Skeletal muscle tissue (tissue), 3 donors: ENCODE measurements at regions not wholly inside any gene's neighbourhood (a gene's known extent, or its start where the extent isn't known, plus 50 kb on each side); places are given as distances from the start of the nearest gene placed in this dataset.

ENCODE experiments used
- H3K27ac ChIP-seq: one replicate; pipeline ENCODE4 v1.7.0; 2013; ENCODE audit warnings: mild to moderate bottlenecking, low read depth, low read length, inconsistent platforms
- H3K27me3 ChIP-seq, 3 donors: one replicate each; pipeline ENCODE4 v1.7.0; 2013; ENCODE audit warnings: low read length in 3 of 3; ENCODE audit not compliant: control insufficient read depth in 3 of 3, insufficient read depth in 3 of 3
- H3K36me3 ChIP-seq, 3 donors: one replicate each; pipeline ENCODE4 v1.7.0; 2013; ENCODE audit warnings: low read length in 3 of 3; ENCODE audit not compliant: control insufficient read depth in 3 of 3, insufficient read depth in 3 of 3
- H3K4me1 ChIP-seq, 3 donors: one replicate each; pipeline ENCODE4 v1.7.0; 2013; ENCODE audit warnings: low read length in 3 of 3, mild to moderate bottlenecking in 3 of 3; ENCODE audit not compliant: control insufficient read depth in 3 of 3, insufficient read depth in 3 of 3
- H3K4me3 ChIP-seq, 3 donors: one replicate each; pipeline ENCODE4 v1.7.0; 2013; ENCODE audit warnings: low read length in 3 of 3
- H3K9ac ChIP-seq, 3 donors: one replicate each; pipeline ENCODE4 v1.7.0; 2013; ENCODE audit warnings: low read length in 3 of 3, mild to moderate bottlenecking in 3 of 3, moderate library complexity in 2 of 3, low read depth in 1 of 3
- H3K9me3 ChIP-seq, 3 donors: one replicate each; pipeline ENCODE4 v1.7.0; 2013; ENCODE audit warnings: low read length in 3 of 3; ENCODE audit not compliant: control insufficient read depth in 3 of 3
- donor health status: Osteomylitis.

- Histone ChIP-seq H3K9me3 (no peaks in the 10 kb centered on the region), H3K36me3 (no peaks in the 10 kb centered on the region), H3K9ac (no peak overlapping the region), H3K27me3 (no peaks in the 10 kb centered on the region), H3K27ac (no peak overlapping the region), H3K4me3 (no peak overlapping the region), H3K4me1 (no peaks in the 10 kb centered on the region)
These were observed 364.2 kb downstream of the NNT start for GRCh38 chr5:43967165-43967564.

- H3K9ac ChIP-seq = no peak overlapping the region
- no peaks in the 10 kb centered on the region for H3K36me3 ChIP-seq
- H3K4me3 ChIP-seq = no peak overlapping the region
- no peaks in the 10 kb centered on the region for H3K4me1 ChIP-seq
- no peak overlapping the region for H3K27ac ChIP-seq
- no peaks in the 10 kb centered on the region for H3K27me3 ChIP-seq
- H3K9me3 ChIP-seq = peaks cover 0 to 4% (median 0%) of the 10 kb centered on the region in 3 donors
These were observed 356.2 kb downstream of the NNT start for GRCh38 chr5:43959144-43959543.

GRCh38 chr5:43947935-43948334 lies 345.0 kb downstream of the NNT start:
- Histone ChIP-seq H3K27me3 (no peaks in the 10 kb centered on the region), H3K36me3 (no peaks in the 10 kb centered on the region), H3K4me3 (no peak overlapping the region), H3K4me1 (no peaks in the 10 kb centered on the region), H3K27ac (no peak overlapping the region), H3K9me3 (peaks cover 0 to 2% (median 0%) of the 10 kb centered on the region in 3 donors), H3K9ac (no peak overlapping the region)

- H3K36me3 ChIP-seq = no peaks in the 10 kb centered on the region
- no peak overlapping the region for H3K9ac ChIP-seq
- no peaks in the 10 kb centered on the region for H3K27me3 ChIP-seq
- H3K9me3 ChIP-seq = peaks cover 0 to 2% (median 0%) of the 10 kb centered on the region in 3 donors
- H3K4me1 ChIP-seq = no peaks in the 10 kb centered on the region
- H3K4me3 ChIP-seq = no peak overlapping the region
- no peak overlapping the region for H3K27ac ChIP-seq
These were observed 338.8 kb downstream of the NNT start for GRCh38 chr5:43941806-43942205.

GRCh38 chr5:43940562-43940961 lies 337.6 kb downstream of the NNT start:
- H3K4me1 ChIP-seq = no peaks in the 10 kb centered on the region
- H3K9me3 ChIP-seq = peaks cover 0 to 2% (median 0%) of the 10 kb centered on the region in 3 donors
- no peak overlapping the region for H3K27ac ChIP-seq
- no peak overlapping the region for H3K4me3 ChIP-seq
- H3K9ac ChIP-seq = no peak overlapping the region
- H3K27me3 ChIP-seq = no peaks in the 10 kb centered on the region
- no peaks in the 10 kb centered on the region for H3K36me3 ChIP-seq

GRCh38 chr5:43926923-43927322 lies 323.9 kb downstream of the NNT start:
- Histone ChIP-seq H3K4me3 (no peak overlapping the region), H3K9ac (no peak overlapping the region), H3K4me1 (no peaks in the 10 kb centered on the region), H3K36me3 (no peaks in the 10 kb centered on the region), H3K9me3 (peaks cover 0 to 2% (median 0%) of the 10 kb centered on the region in 3 donors), H3K27me3 (no peaks in the 10 kb centered on the region), H3K27ac (no peak overlapping the region)

- Histone ChIP-seq H3K4me1 (no peaks in the 10 kb centered on the region), H3K9ac (no peak overlapping the region), H3K27me3 (no peaks in the 10 kb centered on the region), H3K9me3 (peaks cover 0 to 10% (median 5%) of the 10 kb centered on the region in 3 donors), H3K36me3 (no peaks in the 10 kb centered on the region), H3K27ac (no peak overlapping the region), H3K4me3 (no peak overlapping the region)
These were observed 317.4 kb downstream of the NNT start for GRCh38 chr5:43920422-43920821.

GRCh38 chr5:43917925-43918324 lies 314.9 kb downstream of the NNT start:
- Histone ChIP-seq H3K36me3 (no peaks in the 10 kb centered on the region), H3K9ac (no peak overlapping the region), H3K27ac (no peak overlapping the region), H3K4me1 (no peaks in the 10 kb centered on the region), H3K27me3 (no peaks in the 10 kb centered on the region), H3K9me3 (peaks cover 0 to 10% (median 2%) of the 10 kb centered on the region in 3 donors), H3K4me3 (no peak overlapping the region)

GRCh38 chr5:43903129-43903528 lies 300.1 kb downstream of the NNT start:
- Histone ChIP-seq H3K9me3 (peaks cover 0 to 5% (median 0%) of the 10 kb centered on the region in 3 donors), H3K4me1 (no peaks in the 10 kb centered on the region), H3K27ac (no peak overlapping the region), H3K9ac (no peak overlapping the region), H3K36me3 (no peaks in the 10 kb centered on the region), H3K4me3 (no peak overlapping the region), H3K27me3 (no peaks in the 10 kb centered on the region)

GRCh38 chr5:43900974-43901373 lies 298.0 kb downstream of the NNT start:
- Histone ChIP-seq H3K9ac (no peak overlapping the region), H3K27ac (peak overlapping the region; percentile 41), H3K9me3 (peaks cover 0 to 3% (median 0%) of the 10 kb centered on the region in 3 donors), H3K4me1 (no peaks in the 10 kb centered on the region), H3K27me3 (no peaks in the 10 kb centered on the region), H3K4me3 (no peak overlapping the region), H3K36me3 (no peaks in the 10 kb centered on the region)

GRCh38 chr5:43895876-43896275 lies 292.9 kb downstream of the NNT start:
- H3K27me3 ChIP-seq = no peaks in the 10 kb centered on the region
- no peaks in the 10 kb centered on the region for H3K4me1 ChIP-seq
- H3K9ac ChIP-seq = no peak overlapping the region
- H3K4me3 ChIP-seq = no peak overlapping the region
- H3K36me3 ChIP-seq = no peaks in the 10 kb centered on the region
- H3K27ac ChIP-seq = no peak overlapping the region
- H3K9me3 ChIP-seq = no peaks in the 10 kb centered on the region
